Esophagus muscularis mucosa (tissue), 4 donors: ENCODE measurements at regions not wholly inside any gene's neighbourhood (a gene's known extent, or its start where the extent isn't known, plus 50 kb on each side); places are given as distances from the start of the nearest gene placed in this dataset.

ENCODE experiments used
- CTCF ChIP-seq, 3 experiments: fragments of 200-600 bp in 2 of 3; fragments of 450-650 bp in 1 of 3; sonication (generic) in 2 of 3; IDR thresholded peaks; one replicate each; pipeline ENCODE4 v1.5.1; 2017 to 2019; ENCODE audit warnings: antibody characterized with exemption in 3 of 3, mild to moderate bottlenecking in 2 of 3, moderate library complexity in 1 of 3
- EP300 ChIP-seq: sonication (generic); formaldehyde crosslinking; IDR thresholded peaks from one replicate; pipeline ENCODE4 v1.6.1; 2017; ENCODE audit warnings: antibody characterized with exemption
- POLR2AphosphoS5 ChIP-seq, 2 donors: sonication (generic); formaldehyde crosslinking; IDR thresholded peaks; one replicate each; pipeline ENCODE4 v1.6.1; 2017; ENCODE audit warnings: antibody characterized with exemption in 2 of 2

- TF ChIP-seq CTCF (IDR thresholded peaks at IDR 0.05) (no peak), POLR2AphosphoS5 (IDR thresholded peaks at IDR 0.05) (no peak), EP300 (no peak)
These were observed 469.6 kb downstream of the DTWD2 start for GRCh38 chr5:118518720-118519119.
